ENCODE measurements at regions not wholly inside any gene's neighbourhood (a gene's known extent, or its start where the extent isn't known, plus 50 kb on each side); places are given as distances from the start of the nearest gene placed in this dataset.

DNA sequence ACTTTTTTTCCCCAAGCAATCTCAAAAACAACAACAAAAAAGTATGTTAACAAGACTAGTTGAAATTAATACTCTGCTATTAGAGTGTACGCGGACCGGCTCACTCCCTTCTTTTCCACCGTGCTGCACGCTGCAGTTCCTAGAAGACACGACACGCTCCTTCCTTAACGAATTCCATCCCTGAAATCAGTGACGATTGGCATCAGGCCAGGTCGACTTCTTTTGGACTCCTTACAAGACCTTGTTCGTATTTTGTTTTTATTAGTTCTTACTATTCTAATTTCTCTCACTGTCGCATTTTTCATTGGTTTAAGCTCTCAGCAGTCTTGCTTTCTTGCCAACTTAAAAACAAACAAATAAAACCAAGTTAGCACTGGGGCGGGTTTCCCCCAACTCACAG lies 175.8 kb upstream of the PITX2 start:
- TF ChIP-seq, protein P1, sequence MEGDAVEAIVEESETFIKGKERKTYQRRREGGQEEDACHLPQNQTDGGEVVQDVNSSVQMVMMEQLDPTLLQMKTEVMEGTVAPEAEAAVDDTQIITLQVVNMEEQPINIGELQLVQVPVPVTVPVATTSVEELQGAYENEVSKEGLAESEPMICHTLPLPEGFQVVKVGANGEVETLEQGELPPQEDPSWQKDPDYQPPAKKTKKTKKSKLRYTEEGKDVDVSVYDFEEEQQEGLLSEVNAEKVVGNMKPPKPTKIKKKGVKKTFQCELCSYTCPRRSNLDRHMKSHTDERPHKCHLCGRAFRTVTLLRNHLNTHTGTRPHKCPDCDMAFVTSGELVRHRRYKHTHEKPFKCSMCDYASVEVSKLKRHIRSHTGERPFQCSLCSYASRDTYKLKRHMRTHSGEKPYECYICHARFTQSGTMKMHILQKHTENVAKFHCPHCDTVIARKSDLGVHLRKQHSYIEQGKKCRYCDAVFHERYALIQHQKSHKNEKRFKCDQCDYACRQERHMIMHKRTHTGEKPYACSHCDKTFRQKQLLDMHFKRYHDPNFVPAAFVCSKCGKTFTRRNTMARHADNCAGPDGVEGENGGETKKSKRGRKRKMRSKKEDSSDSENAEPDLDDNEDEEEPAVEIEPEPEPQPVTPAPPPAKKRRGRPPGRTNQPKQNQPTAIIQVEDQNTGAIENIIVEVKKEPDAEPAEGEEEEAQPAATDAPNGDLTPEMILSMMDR (IDR thresholded peaks at IDR 0.05) = no peak
- no peak for TF ChIP-seq ZFX (IDR thresholded peaks at IDR 0.05; ENCODE audit: borderline replicate concordance)
